GM12878 (cell line): ENCODE measurements at regions not wholly inside any gene's neighbourhood (a gene's known extent, or its start where the extent isn't known, plus 50 kb on each side); places are given as distances from the start of the nearest gene placed in this dataset.

Experiments
- ATAC-seq: fragments of 200-7000 bp; cut with Tn5 transposase; 3 replicates; pipeline ENCODE4 v1.9.1; 2020; ENCODE audit warnings: mild to moderate bottlenecking, moderate library complexity
- BruUV-seq: library from RNA; stranded (reverse); fragments of 400-500 nt; replicated peaks from 2 replicates; lab custom pipeline; 2021; lab: Mats Ljungman, UMichigan
- CTCF ChIA-PET: fragments of 300-600 bp; sonication (Branson Sonifier 250); formaldehyde crosslinking; extraction: SDS; loops from one replicate; lab custom pipeline; 2021; ENCODE audit warnings: inconsistent platforms; lab: Yijun Ruan, JAX
- POLR2A ChIA-PET: fragments of 350-600 bp; formaldehyde crosslinking; extraction: SDS; loops from one replicate; lab custom pipeline; 2021; ENCODE audit warnings: inconsistent platforms; lab: Charles Lee
- RAD21 ChIA-PET: fragments of 300-600 bp; sonication (Branson Sonifier 250); formaldehyde crosslinking; loops from one replicate; lab custom pipeline; 2023; ENCODE audit warnings: antibody characterized with exemption; ENCODE audit not compliant: unreplicated experiment; lab: Charles Lee
- SMC1A ChIA-PET: fragments of 300-600 bp; sonication (Branson Sonifier 250); formaldehyde crosslinking; loops from one replicate; lab custom pipeline; 2023; ENCODE audit not compliant: unreplicated experiment, uncharacterized antibody; lab: Charles Lee
- DNase-seq: peaks from one replicate; pipeline ENCODE4 v3.0.0-alpha.2; 2011; ENCODE audit warnings: low read depth, low spot score
- FAIRE-seq: peaks from 3 replicates; lab custom pipeline; 2011; peaks lifted over from hg19 to GRCh38; lab: Jason Lieb, UNC
- H2AFZ ChIP-seq: 2 replicates; pipeline ENCODE4 v1.6.0; 2011; ENCODE audit warnings: low read depth, low read length, control low read depth; ENCODE audit not compliant: control insufficient read depth
- H3K27ac ChIP-seq: 2 replicates; pipeline ENCODE4 v1.5.1; 2011; ENCODE audit warnings: control low read depth; ENCODE audit not compliant: control insufficient read depth, insufficient read depth
- H3K27me3 ChIP-seq, 2 experiments: replicated peaks in 1 of 2; 2 replicates each; pipeline versions ENCODE4 v1.6.0 to v1.6.1; 2011; ENCODE audit warnings: low read length in 1 of 2; ENCODE audit not compliant: control insufficient read depth in 2 of 2, insufficient read depth in 2 of 2
- H3K36me3 ChIP-seq, 2 experiments: 2 replicates each; pipeline ENCODE4 v1.5.1; 2011; ENCODE audit warnings: low read length in 1 of 2; ENCODE audit not compliant: control insufficient read depth in 2 of 2, insufficient read depth in 2 of 2
- H3K4me1 ChIP-seq: 2 replicates; pipeline ENCODE4 v1.6.1; 2011; ENCODE audit warnings: mild to moderate bottlenecking, low read length, moderate library complexity, mixed read lengths; ENCODE audit not compliant: control insufficient read depth, insufficient read depth
- H3K4me2 ChIP-seq: 2 replicates; pipeline ENCODE4 v1.6.0; 2011; ENCODE audit warnings: control low read depth; ENCODE audit not compliant: control insufficient read depth, insufficient read depth
- H3K4me3 ChIP-seq: fragments of 200-600 bp; sonication (generic); 2 replicates; pipeline ENCODE4 v1.5.1; 2016
- H3K79me2 ChIP-seq: 2 replicates; pipeline ENCODE4 v1.6.0; 2011; ENCODE audit warnings: low read length; ENCODE audit not compliant: control insufficient read depth, insufficient read depth
- H3K9ac ChIP-seq: 2 replicates; pipeline ENCODE4 v1.8.0; 2011; ENCODE audit warnings: low read length, control low read depth, mixed read lengths; ENCODE audit not compliant: control insufficient read depth, insufficient read depth
- H3K9me3 ChIP-seq: replicated peaks from 3 replicates; pipeline ENCODE4 v1.5.1; 2011; ENCODE audit warnings: mild to moderate bottlenecking, low read length; ENCODE audit not compliant: control insufficient read depth, insufficient read depth
- H4K20me1 ChIP-seq: 2 replicates; pipeline ENCODE4 v1.6.0; 2011; ENCODE audit not compliant: control insufficient read depth, insufficient read depth
- ETV6 ChIP-seq, 2 experiments: fragments of 450-650 bp in 1 of 2; IDR thresholded peaks in 1 of 2; conservative IDR thresholded peaks in 1 of 2; 2 replicates each; pipeline ENCODE4 v1.6.1; 2014; ENCODE audit warnings: antibody characterized with exemption in 1 of 2, borderline replicate concordance in 1 of 2, low read depth in 1 of 2, mild to moderate bottlenecking in 1 of 2, moderate library complexity in 1 of 2
- FOS ChIP-seq: IDR thresholded peaks from 3 replicates; pipeline ENCODE4 v1.6.1; 2011; ENCODE audit warnings: borderline replicate concordance; ENCODE audit not compliant: insufficient read length; ENCODE audit errors: extremely low read depth
- HCFC1 ChIP-seq: fragments of 150-350 bp; IDR thresholded peaks from 2 replicates; pipeline ENCODE4 v1.6.1; 2014; ENCODE audit warnings: low read length
- LARP7 ChIP-seq: fragments of 450-650 bp; IDR thresholded peaks from 2 replicates; pipeline ENCODE4 v1.6.1; 2017; ENCODE audit warnings: mild to moderate bottlenecking
- MEF2B ChIP-seq: fragments of 450-650 bp; IDR thresholded peaks from 2 replicates; pipeline ENCODE4 v1.6.1; 2018; ENCODE audit warnings: mild to moderate bottlenecking, moderate library complexity; ENCODE audit not compliant: partially characterized antibody, poor library complexity, severe bottlenecking
- SREBF1 ChIP-seq: IDR thresholded peaks from 2 replicates; pipeline ENCODE4 v1.6.1; 2012; ENCODE audit warnings: mild to moderate bottlenecking, low read length
- YY1 ChIP-seq: IDR thresholded peaks from 2 replicates; pipeline ENCODE4 v1.6.1; 2011; ENCODE audit warnings: low read depth, mild to moderate bottlenecking, low read length
- WGBS: methylation state at CpG from one replicate; pipeline ENCODE4 v1.1.6; 2016; ENCODE audit warnings: low lambda C conversion rate; ENCODE audit not compliant: insufficient replicate concordance, insufficient coverage; ENCODE audit errors: missing lambda C conversion rate; 5-methylcytosine and 5-hydroxymethylcytosine counted together
- in situ Hi-C: fragments of 300-500 bp; cut with MboI; formaldehyde crosslinking; loops from 9 replicates; pipeline ENCODE4 v1.14.3; 2018; ENCODE audit warnings: mixed read lengths
- intact Hi-C: fragments of 100-400 bp; cut with micrococcal nuclease; formaldehyde crosslinking; loops from one replicate; pipeline ENCODE4 v1.14.2; 2022; ENCODE audit not compliant: unreplicated experiment
- TF ChIP-seq, protein P1 (sequence below): fragments of 450-650 bp; IDR thresholded peaks from 2 replicates; pipeline ENCODE4 v1.6.1; 2017; ENCODE audit warnings: mild to moderate bottlenecking
- TF ChIP-seq, protein P2 (sequence below): IDR thresholded peaks from 2 replicates; pipeline ENCODE4 v1.6.1; 2012; ENCODE audit warnings: improper control_type of control experiment, low read depth, low read length; ENCODE audit not compliant: insufficient replicate concordance

DNA sequence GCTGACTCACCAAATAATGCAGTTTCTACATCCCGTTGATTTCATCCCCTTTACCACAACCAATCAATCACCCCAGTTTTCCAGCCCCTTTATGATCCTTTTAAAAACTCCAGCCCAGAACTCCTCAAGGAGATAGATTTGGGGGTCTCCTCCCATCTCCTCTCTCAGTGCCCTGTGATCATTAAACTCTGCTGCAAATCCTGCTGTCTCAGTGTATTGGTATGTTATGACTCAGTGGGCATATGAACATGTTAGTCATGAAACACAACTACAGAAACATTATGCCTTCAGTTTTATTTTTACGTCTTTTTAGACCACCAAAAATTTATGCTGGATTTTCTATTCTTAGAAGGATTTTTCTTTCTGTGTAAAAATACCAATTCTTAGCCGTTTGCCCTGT, 213.7 kb downstream of the DIPK2A start:
- ChIA-PET POLR2A (no interaction called here), CTCF (no interaction called here), RAD21 (no interaction called here), SMC1A (no interaction called here)
- no peaks in the 10 kb centered on the region for H3K27me3 ChIP-seq
- WGBS = 33% methylated on average over 3 of the region's 3 CpGs
- H3K9me3 ChIP-seq = no peaks in the 10 kb centered on the region; the same call in 1 of the 3 replicates
- no peak overlapping the region for H3K4me3 ChIP-seq
- H4K20me1 ChIP-seq = no peaks in the 10 kb centered on the region
- DNase-seq (no peak), FAIRE-seq (no peak), ATAC-seq (no peak)
- no peak for TF ChIP-seq LARP7
- TF ChIP-seq ETV6 (conservative IDR thresholded peaks at IDR 0.05 in 1 of 2, IDR thresholded peaks at IDR 0.05 in 1 of 2; ENCODE audit: borderline replicate concordance in 1 of 2, low read depth in 1 of 2) = no peak
- TF ChIP-seq MEF2B = no peak
- TF ChIP-seq FOS = no peak
- TF ChIP-seq SREBF1 = no peak
- TF ChIP-seq, protein P1, sequence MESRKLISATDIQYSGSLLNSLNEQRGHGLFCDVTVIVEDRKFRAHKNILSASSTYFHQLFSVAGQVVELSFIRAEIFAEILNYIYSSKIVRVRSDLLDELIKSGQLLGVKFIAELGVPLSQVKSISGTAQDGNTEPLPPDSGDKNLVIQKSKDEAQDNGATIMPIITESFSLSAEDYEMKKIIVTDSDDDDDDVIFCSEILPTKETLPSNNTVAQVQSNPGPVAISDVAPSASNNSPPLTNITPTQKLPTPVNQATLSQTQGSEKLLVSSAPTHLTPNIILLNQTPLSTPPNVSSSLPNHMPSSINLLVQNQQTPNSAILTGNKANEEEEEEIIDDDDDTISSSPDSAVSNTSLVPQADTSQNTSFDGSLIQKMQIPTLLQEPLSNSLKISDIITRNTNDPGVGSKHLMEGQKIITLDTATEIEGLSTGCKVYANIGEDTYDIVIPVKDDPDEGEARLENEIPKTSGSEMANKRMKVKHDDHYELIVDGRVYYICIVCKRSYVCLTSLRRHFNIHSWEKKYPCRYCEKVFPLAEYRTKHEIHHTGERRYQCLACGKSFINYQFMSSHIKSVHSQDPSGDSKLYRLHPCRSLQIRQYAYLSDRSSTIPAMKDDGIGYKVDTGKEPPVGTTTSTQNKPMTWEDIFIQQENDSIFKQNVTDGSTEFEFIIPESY = no peak
- TF ChIP-seq HCFC1 = no peak
- no peak for TF ChIP-seq YY1
- TF ChIP-seq, protein P2, sequence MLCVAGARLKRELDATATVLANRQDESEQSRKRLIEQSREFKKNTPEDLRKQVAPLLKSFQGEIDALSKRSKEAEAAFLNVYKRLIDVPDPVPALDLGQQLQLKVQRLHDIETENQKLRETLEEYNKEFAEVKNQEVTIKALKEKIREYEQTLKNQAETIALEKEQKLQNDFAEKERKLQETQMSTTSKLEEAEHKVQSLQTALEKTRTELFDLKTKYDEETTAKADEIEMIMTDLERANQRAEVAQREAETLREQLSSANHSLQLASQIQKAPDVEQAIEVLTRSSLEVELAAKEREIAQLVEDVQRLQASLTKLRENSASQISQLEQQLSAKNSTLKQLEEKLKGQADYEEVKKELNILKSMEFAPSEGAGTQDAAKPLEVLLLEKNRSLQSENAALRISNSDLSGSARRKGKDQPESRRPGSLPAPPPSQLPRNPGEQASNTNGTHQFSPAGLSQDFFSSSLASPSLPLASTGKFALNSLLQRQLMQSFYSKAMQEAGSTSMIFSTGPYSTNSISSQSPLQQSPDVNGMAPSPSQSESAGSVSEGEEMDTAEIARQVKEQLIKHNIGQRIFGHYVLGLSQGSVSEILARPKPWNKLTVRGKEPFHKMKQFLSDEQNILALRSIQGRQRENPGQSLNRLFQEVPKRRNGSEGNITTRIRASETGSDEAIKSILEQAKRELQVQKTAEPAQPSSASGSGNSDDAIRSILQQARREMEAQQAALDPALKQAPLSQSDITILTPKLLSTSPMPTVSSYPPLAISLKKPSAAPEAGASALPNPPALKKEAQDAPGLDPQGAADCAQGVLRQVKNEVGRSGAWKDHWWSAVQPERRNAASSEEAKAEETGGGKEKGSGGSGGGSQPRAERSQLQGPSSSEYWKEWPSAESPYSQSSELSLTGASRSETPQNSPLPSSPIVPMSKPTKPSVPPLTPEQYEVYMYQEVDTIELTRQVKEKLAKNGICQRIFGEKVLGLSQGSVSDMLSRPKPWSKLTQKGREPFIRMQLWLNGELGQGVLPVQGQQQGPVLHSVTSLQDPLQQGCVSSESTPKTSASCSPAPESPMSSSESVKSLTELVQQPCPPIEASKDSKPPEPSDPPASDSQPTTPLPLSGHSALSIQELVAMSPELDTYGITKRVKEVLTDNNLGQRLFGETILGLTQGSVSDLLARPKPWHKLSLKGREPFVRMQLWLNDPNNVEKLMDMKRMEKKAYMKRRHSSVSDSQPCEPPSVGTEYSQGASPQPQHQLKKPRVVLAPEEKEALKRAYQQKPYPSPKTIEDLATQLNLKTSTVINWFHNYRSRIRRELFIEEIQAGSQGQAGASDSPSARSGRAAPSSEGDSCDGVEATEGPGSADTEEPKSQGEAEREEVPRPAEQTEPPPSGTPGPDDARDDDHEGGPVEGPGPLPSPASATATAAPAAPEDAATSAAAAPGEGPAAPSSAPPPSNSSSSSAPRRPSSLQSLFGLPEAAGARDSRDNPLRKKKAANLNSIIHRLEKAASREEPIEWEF = no peak
- no peak overlapping the region for H3K27ac ChIP-seq
- BruUV-seq = no TSS peak
- no peak overlapping the region for H3K9ac ChIP-seq
- in situ Hi-C loops (no loop called here), intact Hi-C loops (no loop called here)
- H3K36me3 ChIP-seq = no peaks in the 10 kb centered on the region
- H3K4me2 ChIP-seq = no peak overlapping the region
- H3K4me1 ChIP-seq = no peaks in the 10 kb centered on the region
- H3K79me2 ChIP-seq = no peaks in the 10 kb centered on the region
- H2AFZ ChIP-seq = no peak overlapping the region
